HG02885 (cell line): ENCODE measurements at regions not wholly inside any gene's neighbourhood (a gene's known extent, or its start where the extent isn't known, plus 50 kb on each side); places are given as distances from the start of the nearest gene placed in this dataset.

ENCODE experiments used
- ATAC-seq: cut with Tn5 transposase; IDR thresholded peaks from one replicate; pipeline ENCODE4 v1.9.1; 2021; ENCODE audit warnings: mild to moderate bottlenecking; ENCODE audit not compliant: unreplicated experiment, poor library complexity

- ATAC-seq = no peak
These were observed 70.7 kb upstream of the SLC4A4 start for GRCh38 chr4:71268166-71268565.

GRCh38 chr4:71269233-71269632 is 69.6 kb upstream of the SLC4A4 start:
- ATAC-seq = no peak

- peak; percentile 49 for ATAC-seq
These were observed 67.9 kb upstream of the SLC4A4 start for GRCh38 chr4:71270901-71271300.

GRCh38 chr4:71272976-71273375 is 65.8 kb upstream of the SLC4A4 start:
- ATAC-seq = no peak

- no peak for ATAC-seq
These were observed 63.8 kb upstream of the SLC4A4 start for GRCh38 chr4:71275004-71275403.

- ATAC-seq = peak; percentile 55
These were observed 63.2 kb upstream of the SLC4A4 start for GRCh38 chr4:71275570-71275969.

- no peak for ATAC-seq
These were observed 61.5 kb upstream of the SLC4A4 start for GRCh38 chr4:71277353-71277752.

- no peak for ATAC-seq
These were observed 55.1 kb upstream of the SLC4A4 start for GRCh38 chr4:71283642-71284257.

GRCh38 chr4:71287305-71287704 is 51.5 kb upstream of the SLC4A4 start:
- no peak for ATAC-seq

GRCh38 chr4:71288875-71289274 is 49.9 kb upstream of the SLC4A4 start:
- no peak for ATAC-seq
